Cardiac fibroblast (primary cell): ENCODE measurements at regions not wholly inside any gene's neighbourhood (a gene's known extent, or its start where the extent isn't known, plus 50 kb on each side); places are given as distances from the start of the nearest gene placed in this dataset.
"Not testable (repeated sequence)": the region's sequence is repeated elsewhere in the genome, so short reads cannot be mapped to it uniquely, and the experiment has no call there.

Experiments used
- DNase-seq, 2 donors: peaks; one replicate each; pipeline versions ENCODE4 v3.0.0 to v3.0.0-alpha.2; 2010; ENCODE audit warnings: low read depth in 2 of 2
- H3K4me3 ChIP-seq, 2 donors: replicated peaks in 1 of 2; 1 replicate in 1 of 2; 2 replicates in 1 of 2; pipeline ENCODE4 v1.5.1; 2011; ENCODE audit warnings: low read depth in 2 of 2, low read length in 2 of 2, mild to moderate bottlenecking in 2 of 2, moderate library complexity in 1 of 2
- CTCF ChIP-seq: IDR thresholded peaks from one replicate; pipeline ENCODE4 v1.5.1; 2011; ENCODE audit warnings: low read depth, mild to moderate bottlenecking, low read length, inconsistent platforms

GRCh38 chr10:35961501-35961900, 319.4 kb upstream of the FZD8 start:
- TF ChIP-seq CTCF = no peak
- DNase-seq = peak in 1 of 2 donors; percentile 74
- no peak overlapping the region for H3K4me3 ChIP-seq

GRCh38 chr10:35959252-35959651, 317.2 kb upstream of the FZD8 start:
- DNase-seq = no peak
- H3K4me3 ChIP-seq = no peak overlapping the region
- no peak for TF ChIP-seq CTCF

- not testable (repeated sequence) for DNase-seq, H3K4me3 ChIP-seq
Measured at GRCh38 chr10:35958609-35959008, 316.5 kb upstream of the FZD8 start.

- TF ChIP-seq CTCF = no peak
- DNase-seq = no peak
Measured at GRCh38 chr10:35950701-35951100, 308.6 kb upstream of the FZD8 start.

GRCh38 chr10:35950226-35950625, 308.1 kb upstream of the FZD8 start:
- DNase-seq = no peak
- no peak for TF ChIP-seq CTCF
- no peak overlapping the region for H3K4me3 ChIP-seq

More at GRCh38 chr10:35950701-35951100, 308.6 kb upstream of the FZD8 start:
- no peak overlapping the region for H3K4me3 ChIP-seq

GRCh38 chr10:35949811-35950211, 307.7 kb upstream of the FZD8 start:
- no peak for DNase-seq

GRCh38 chr10:35946556-35946955, 304.5 kb upstream of the FZD8 start:
- no peak overlapping the region for H3K4me3 ChIP-seq
- DNase-seq = no peak
- TF ChIP-seq CTCF = no peak

More at GRCh38 chr10:35949811-35950211, 307.7 kb upstream of the FZD8 start:
- TF ChIP-seq CTCF = no peak
- no peak overlapping the region for H3K4me3 ChIP-seq
